CD14-positive monocyte (primary cell): ENCODE measurements at regions not wholly inside any gene's neighbourhood (a gene's known extent, or its start where the extent isn't known, plus 50 kb on each side); places are given as distances from the start of the nearest gene placed in this dataset.
A peak's percentile ranks its signal among the peaks of the same experiment; 100 is the strongest.

Experiments used
- DNase-seq, 3 donors: peaks; one replicate each; pipeline ENCODE4 v3.0.0-alpha.2; 2011 to 2022
- H2AFZ ChIP-seq: 2 replicates; pipeline ENCODE4 v1.6.0; 2012; ENCODE audit warnings: mild to moderate bottlenecking, low read depth, low read length, inconsistent platforms; ENCODE audit not compliant: insufficient read depth, poor library complexity, severe bottlenecking
- H3K27ac ChIP-seq, 2 donors: 1 replicate in 1 of 2; 2 replicates in 1 of 2; pipeline ENCODE4 v1.5.1; 2012 to 2013; ENCODE audit warnings: low read length in 2 of 2, control low read depth in 1 of 2, inconsistent platforms in 1 of 2, low read depth in 1 of 2, mild to moderate bottlenecking in 1 of 2
- H3K27me3 ChIP-seq, 2 donors: one replicate each; pipeline versions ENCODE4 v1.6.0 to v1.6.1; 2011 to 2013; ENCODE audit warnings: low read length in 2 of 2; ENCODE audit not compliant: control insufficient read depth in 2 of 2, insufficient read depth in 2 of 2
- H3K36me3 ChIP-seq, 2 donors: replicated peaks in 1 of 2; 1 replicate in 1 of 2; 2 replicates in 1 of 2; pipeline versions ENCODE4 v1.5.1 to v1.6.1; 2012 to 2013; ENCODE audit warnings: low read length in 2 of 2, control low read depth in 1 of 2, inconsistent platforms in 1 of 2, mild to moderate bottlenecking in 1 of 2; ENCODE audit not compliant: insufficient read depth in 2 of 2, control insufficient read depth in 1 of 2
- H3K4me1 ChIP-seq, 2 donors: 1 replicate in 1 of 2; 2 replicates in 1 of 2; pipeline versions ENCODE4 v1.5.1 to v1.6.1; 2012 to 2013; ENCODE audit warnings: low read length in 2 of 2, control low read depth in 1 of 2, inconsistent platforms in 1 of 2, mild to moderate bottlenecking in 1 of 2, moderate library complexity in 1 of 2; ENCODE audit not compliant: insufficient read depth in 2 of 2, control insufficient read depth in 1 of 2
- H3K4me2 ChIP-seq: replicated peaks from 2 replicates; pipeline ENCODE3; 2012; ENCODE audit warnings: low read length, moderate library complexity, mild to moderate bottlenecking; ENCODE audit not compliant: poor library complexity, severe bottlenecking; ENCODE audit errors: extremely low read depth
- H3K4me3 ChIP-seq, 3 experiments: fragments of 200-600 bp in 1 of 3; sonication (generic) in 1 of 3; replicated peaks in 1 of 3; 1 replicate in 2 of 3; 2 replicates in 1 of 3; pipeline ENCODE4 v1.5.1; 2011 to 2013; ENCODE audit warnings: low read length in 3 of 3, mild to moderate bottlenecking in 3 of 3, control low read depth in 2 of 3, low read depth in 2 of 3, inconsistent platforms in 1 of 3, moderate library complexity in 1 of 3
- H3K79me2 ChIP-seq: 2 replicates; pipeline ENCODE4 v1.6.0; 2012; ENCODE audit warnings: mild to moderate bottlenecking, control low read depth, inconsistent platforms, low read length, moderate library complexity; ENCODE audit not compliant: insufficient read depth
- H3K9ac ChIP-seq: 2 replicates; pipeline ENCODE4 v1.6.0; 2017; ENCODE audit warnings: low read length, mild to moderate bottlenecking; ENCODE audit not compliant: insufficient read depth, poor library complexity, severe bottlenecking
- H3K9me3 ChIP-seq, 2 donors: replicated peaks in 1 of 2; 1 replicate in 1 of 2; 2 replicates in 1 of 2; pipeline versions ENCODE4 v1.5.1 to v1.6.1; 2012 to 2013; ENCODE audit warnings: low read length in 2 of 2, control low read depth in 1 of 2; ENCODE audit not compliant: control insufficient read depth in 1 of 2, insufficient read depth in 1 of 2
- H4K20me1 ChIP-seq: 2 replicates; pipeline ENCODE4 v1.6.0; 2012; ENCODE audit warnings: mild to moderate bottlenecking, low read length, control low read depth, moderate library complexity; ENCODE audit not compliant: insufficient read depth
- H3K27ac Mint-ChIP-seq, 7 donors: one replicate each; pipeline ENCODE4 v1.8.0; 2020; ENCODE audit warnings: mild to moderate bottlenecking in 7 of 7, mixed read lengths in 7 of 7, moderate library complexity in 6 of 7, inconsistent platforms in 2 of 7
- H3K27me3 Mint-ChIP-seq, 3 donors: one replicate each; pipeline ENCODE4 v1.8.0; 2021 to 2022; ENCODE audit warnings: low read depth in 3 of 3, mild to moderate bottlenecking in 3 of 3, mixed read lengths in 3 of 3, moderate library complexity in 3 of 3, inconsistent platforms in 1 of 3
- H3K36me3 Mint-ChIP-seq, 2 donors: one replicate each; pipeline ENCODE4 v1.8.0; 2020; ENCODE audit warnings: mixed read lengths in 2 of 2, inconsistent platforms in 1 of 2, mild to moderate bottlenecking in 1 of 2
- H3K4me1 Mint-ChIP-seq: one replicate; pipeline ENCODE4 v1.8.0; 2020; ENCODE audit warnings: mild to moderate bottlenecking, mixed read lengths
- H3K4me3 Mint-ChIP-seq, 2 donors: one replicate each; pipeline ENCODE4 v1.8.0; 2020; ENCODE audit warnings: mild to moderate bottlenecking in 2 of 2, mixed read lengths in 2 of 2, moderate library complexity in 1 of 2
- H3K9me3 Mint-ChIP-seq, 7 donors: one replicate each; pipeline ENCODE4 v1.8.0; 2020 to 2022; ENCODE audit warnings: mixed read lengths in 7 of 7, mild to moderate bottlenecking in 6 of 7, moderate library complexity in 6 of 7, inconsistent platforms in 2 of 7
- CTCF ChIP-seq: fragments of 200-600 bp; IDR thresholded peaks from one replicate; pipeline ENCODE4 v1.8.0; 2022; ENCODE audit warnings: antibody characterized with exemption, mild to moderate bottlenecking
- WGBS: methylation state at CpG from one replicate; pipeline ENCODE4 v1.1.5; 2013; ENCODE audit warnings: missing lambda C conversion rate; ENCODE audit not compliant: insufficient coverage; 5-methylcytosine and 5-hydroxymethylcytosine counted together
- intact Hi-C, 2 donors: fragments of 100-400 bp; cut with micrococcal nuclease; formaldehyde crosslinking; loops; one replicate each; pipeline versions ENCODE4 v1.15.0 to v1.15.1; 2023

- Histone ChIP-seq H3K4me2 (no peak overlapping the region), H3K36me3 (no peaks in the 10 kb centered on the region), H3K9ac (no peak overlapping the region), H3K27ac (no peak overlapping the region), H3K79me2 (no peaks in the 10 kb centered on the region), H3K4me1 (peaks cover 16 to 22% of the 10 kb centered on the region in 2 donors), H4K20me1 (no peaks in the 10 kb centered on the region), H3K9me3 (peaks cover 3 to 7% of the 10 kb centered on the region in 2 donors), H3K4me3 (no peak overlapping the region), H3K27me3 (no peaks in the 10 kb centered on the region), H2AFZ (no peak overlapping the region)
- Mint-ChIP-seq H3K4me3 (no peak overlapping the region), H3K36me3 (no peaks in the 10 kb centered on the region), H3K27ac (no peak overlapping the region), H3K4me1 (peaks cover 29% of the 10 kb centered on the region), H3K27me3 (no peaks in the 10 kb centered on the region), H3K9me3 (peaks cover 0 to 10% (median 2%) of the 10 kb centered on the region in 7 donors)
- intact Hi-C loops: no loop called here
- WGBS: 100% methylated on average over 1 of the region's 1 CpG
- TF ChIP-seq CTCF: no peak
- DNase-seq: no peak
Observed at GRCh38 chr13:50213526-50213925, 198.3 kb downstream of the KCNRG start.

- Mint-ChIP-seq H3K36me3 (no peaks in the 10 kb centered on the region), H3K4me1 (peaks cover 27% of the 10 kb centered on the region), H3K4me3 (no peak overlapping the region), H3K27me3 (no peaks in the 10 kb centered on the region), H3K27ac (no peak overlapping the region), H3K9me3 (peaks cover 0 to 10% (median 2%) of the 10 kb centered on the region in 7 donors)
- Histone ChIP-seq H3K9me3 (peaks cover 3 to 7% of the 10 kb centered on the region in 2 donors), H3K79me2 (no peaks in the 10 kb centered on the region), H3K9ac (no peak overlapping the region), H3K36me3 (no peaks in the 10 kb centered on the region), H3K4me1 (peaks cover 12 to 13% of the 10 kb centered on the region in 2 donors), H2AFZ (no peak overlapping the region), H3K4me2 (no peak overlapping the region), H3K27ac (no peak overlapping the region), H3K4me3 (no peak overlapping the region), H3K27me3 (no peaks in the 10 kb centered on the region), H4K20me1 (no peaks in the 10 kb centered on the region)
- peak in 1 of 3 donors; percentile 34 for DNase-seq
- intact Hi-C loops: no loop called here
- no peak for TF ChIP-seq CTCF
Observed at GRCh38 chr13:50214514-50214913, 199.3 kb downstream of the KCNRG start.
